ENCODE measurements at regions not wholly inside any gene's neighbourhood (a gene's known extent, or its start where the extent isn't known, plus 50 kb on each side); places are given as distances from the start of the nearest gene placed in this dataset.

- TF ChIP-seq, protein P1, sequence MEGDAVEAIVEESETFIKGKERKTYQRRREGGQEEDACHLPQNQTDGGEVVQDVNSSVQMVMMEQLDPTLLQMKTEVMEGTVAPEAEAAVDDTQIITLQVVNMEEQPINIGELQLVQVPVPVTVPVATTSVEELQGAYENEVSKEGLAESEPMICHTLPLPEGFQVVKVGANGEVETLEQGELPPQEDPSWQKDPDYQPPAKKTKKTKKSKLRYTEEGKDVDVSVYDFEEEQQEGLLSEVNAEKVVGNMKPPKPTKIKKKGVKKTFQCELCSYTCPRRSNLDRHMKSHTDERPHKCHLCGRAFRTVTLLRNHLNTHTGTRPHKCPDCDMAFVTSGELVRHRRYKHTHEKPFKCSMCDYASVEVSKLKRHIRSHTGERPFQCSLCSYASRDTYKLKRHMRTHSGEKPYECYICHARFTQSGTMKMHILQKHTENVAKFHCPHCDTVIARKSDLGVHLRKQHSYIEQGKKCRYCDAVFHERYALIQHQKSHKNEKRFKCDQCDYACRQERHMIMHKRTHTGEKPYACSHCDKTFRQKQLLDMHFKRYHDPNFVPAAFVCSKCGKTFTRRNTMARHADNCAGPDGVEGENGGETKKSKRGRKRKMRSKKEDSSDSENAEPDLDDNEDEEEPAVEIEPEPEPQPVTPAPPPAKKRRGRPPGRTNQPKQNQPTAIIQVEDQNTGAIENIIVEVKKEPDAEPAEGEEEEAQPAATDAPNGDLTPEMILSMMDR (IDR thresholded peaks at IDR 0.05), result no peak
- no peak for TF ChIP-seq POLR2A (IDR thresholded peaks at IDR 0.05)
These were observed 261.6 kb upstream of the TBX18 start for GRCh38 chr6:85026021-85026420.

All from ovary (tissue), 3 donors.